ENCODE measurements at regions not wholly inside any gene's neighbourhood (a gene's known extent, or its start where the extent isn't known, plus 50 kb on each side); places are given as distances from the start of the nearest gene placed in this dataset.
A peak's percentile ranks its signal among the peaks of the same experiment; 100 is the strongest.

- TF ChIP-seq CTCF (IDR thresholded peaks at IDR 0.05) = no peak
- Mint-ChIP-seq H3K4me3 (no peak overlapping the region), H3K27ac (no peak overlapping the region), H3K4me1 (ENCODE audit: low read depth) (peaks cover 31% of the 10 kb centered on the region), H3K36me3 (ENCODE audit: low read depth) (no peaks in the 10 kb centered on the region), H3K27me3 (peaks cover 14% of the 10 kb centered on the region), H3K9me3 (no peaks in the 10 kb centered on the region)
- intact Hi-C loops (cut with micrococcal nuclease) = no loop called here
- DNase-seq = no peak
- ChIA-PET POLR2A (interaction anchor here (0.8 kb wide), 2 partner anchors 12 to 18 kb away, joined by 3 read pairs; no protein-coding TSS in a partner anchor), CTCF (interaction anchor here (1.1 kb wide), 1 partner anchor 179 kb away, joined by 3 read pairs; no protein-coding TSS in a partner anchor)
- no peak for ATAC-seq
Measured at GRCh38 chr17:73826181-73826871, 182.1 kb upstream of the SDK2 start.

- POLR2A ChIA-PET = interaction anchor here (0.8 kb wide), 1 partner anchor 13 kb away, joined by 3 read pairs; no protein-coding TSS in a partner anchor
- no peak for DNase-seq
- CTCF ChIA-PET = interaction anchor here (1.1 kb wide), 1 partner anchor 180 kb away, joined by 3 read pairs; no protein-coding TSS in a partner anchor
- TF ChIP-seq CTCF (IDR thresholded peaks at IDR 0.05) = no peak
- Mint-ChIP-seq H3K27ac (no peak overlapping the region), H3K9me3 (no peaks in the 10 kb centered on the region), H3K36me3 (ENCODE audit: low read depth) (no peaks in the 10 kb centered on the region), H3K4me3 (no peak overlapping the region), H3K4me1 (ENCODE audit: low read depth) (peaks cover 34% of the 10 kb centered on the region), H3K27me3 (peaks cover 10% of the 10 kb centered on the region)
- intact Hi-C loops (cut with micrococcal nuclease) = no loop called here
- ATAC-seq = no peak
Measured at GRCh38 chr17:73826872-73827228, 182.6 kb upstream of the SDK2 start.

GRCh38 chr17:73827627-73828291, 183.5 kb upstream of the SDK2 start:
- Mint-ChIP-seq H3K4me1 (ENCODE audit: low read depth) (peaks cover 26% of the 10 kb centered on the region), H3K36me3 (ENCODE audit: low read depth) (no peaks in the 10 kb centered on the region), H3K9me3 (no peaks in the 10 kb centered on the region), H3K27me3 (peaks cover 3% of the 10 kb centered on the region), H3K27ac (peak overlapping the region; percentile 57), H3K4me3 (peak overlapping the region; percentile 22)
- peak; percentile 45 for ATAC-seq
- POLR2A ChIA-PET = no interaction called here
- intact Hi-C loops (cut with micrococcal nuclease) = no loop called here
- CTCF ChIA-PET = interaction anchor here (0.7 kb wide), 1 partner anchor 116 kb away, joined by 3 read pairs; no protein-coding TSS in a partner anchor
- no peak for TF ChIP-seq CTCF (IDR thresholded peaks at IDR 0.05)
- DNase-seq = no peak

- no peak for TF ChIP-seq CTCF (IDR thresholded peaks at IDR 0.05)
- ChIA-PET CTCF (no interaction called here), POLR2A (no interaction called here)
- Mint-ChIP-seq H3K36me3 (ENCODE audit: low read depth) (no peaks in the 10 kb centered on the region), H3K27ac (no peak overlapping the region), H3K4me3 (no peak overlapping the region), H3K4me1 (ENCODE audit: low read depth) (peaks cover 24% of the 10 kb centered on the region), H3K9me3 (no peaks in the 10 kb centered on the region), H3K27me3 (no peaks in the 10 kb centered on the region)
- ATAC-seq = no peak
- intact Hi-C loops (cut with micrococcal nuclease) = no loop called here
- DNase-seq = no peak
Measured at GRCh38 chr17:73829676-73830280, 185.5 kb upstream of the SDK2 start.

- Mint-ChIP-seq H3K4me1 (ENCODE audit: low read depth) (peaks cover 38% of the 10 kb centered on the region), H3K27ac (no peak overlapping the region), H3K27me3 (no peaks in the 10 kb centered on the region), H3K36me3 (ENCODE audit: low read depth) (peaks cover 2% of the 10 kb centered on the region), H3K9me3 (peaks cover 3% of the 10 kb centered on the region), H3K4me3 (no peak overlapping the region)
- no peak for TF ChIP-seq CTCF (IDR thresholded peaks at IDR 0.05)
- ChIA-PET CTCF (no interaction called here), POLR2A (interaction anchor here (1.3 kb wide), 1 partner anchor 9 kb away, joined by 3 read pairs; no protein-coding TSS in a partner anchor)
- intact Hi-C loops (cut with micrococcal nuclease) = no loop called here
- ATAC-seq (no peak), DNase-seq (no peak)
Measured at GRCh38 chr17:73831699-73832098, 187.5 kb upstream of the SDK2 start.

Data from activated CD8-positive, alpha-beta T cell treated with anti-CD3 and anti-CD28 coated beads for 36 hours (primary cell).